GM21381 (cell line): ENCODE measurements at regions not wholly inside any gene's neighbourhood (a gene's known extent, or its start where the extent isn't known, plus 50 kb on each side); places are given as distances from the start of the nearest gene placed in this dataset.

ENCODE experiments used
- ATAC-seq: cut with Tn5 transposase; IDR thresholded peaks from one replicate; pipeline ENCODE4 v1.9.1; 2021; ENCODE audit warnings: mild to moderate bottlenecking, moderate library complexity; ENCODE audit not compliant: unreplicated experiment

DNA sequence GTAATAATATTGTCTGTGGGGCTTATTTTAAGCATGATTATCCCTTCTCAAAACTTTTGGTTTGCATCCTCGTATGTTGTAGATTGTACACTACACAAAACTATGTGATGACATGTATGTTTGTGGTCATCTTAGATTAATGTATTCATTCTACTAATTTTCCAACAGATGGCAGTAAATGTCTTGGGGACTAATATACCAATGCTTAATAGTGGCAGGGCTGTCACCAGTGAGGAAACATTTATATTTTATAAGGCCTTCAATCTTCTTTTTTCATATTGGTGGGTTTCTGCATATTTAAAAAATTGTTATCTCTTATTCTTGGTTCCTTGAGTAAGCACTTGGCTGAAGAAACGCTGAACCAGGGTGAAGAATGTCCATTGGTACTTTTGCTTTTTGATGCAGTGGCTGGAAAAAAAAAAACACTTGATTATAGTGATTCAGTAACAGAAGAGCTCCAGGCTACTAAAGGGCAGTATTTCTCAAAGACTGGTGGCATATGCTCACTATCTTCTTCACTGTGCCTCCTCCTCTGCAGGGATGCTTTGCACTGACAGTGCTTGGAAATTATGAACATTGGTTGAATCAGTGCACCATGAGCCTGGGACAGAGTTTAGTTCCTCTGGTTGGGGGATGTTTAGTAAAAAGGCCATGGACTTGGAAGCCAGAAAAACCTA lies 530.3 kb downstream of the RASEF start:
- ATAC-seq, result no peak

DNA sequence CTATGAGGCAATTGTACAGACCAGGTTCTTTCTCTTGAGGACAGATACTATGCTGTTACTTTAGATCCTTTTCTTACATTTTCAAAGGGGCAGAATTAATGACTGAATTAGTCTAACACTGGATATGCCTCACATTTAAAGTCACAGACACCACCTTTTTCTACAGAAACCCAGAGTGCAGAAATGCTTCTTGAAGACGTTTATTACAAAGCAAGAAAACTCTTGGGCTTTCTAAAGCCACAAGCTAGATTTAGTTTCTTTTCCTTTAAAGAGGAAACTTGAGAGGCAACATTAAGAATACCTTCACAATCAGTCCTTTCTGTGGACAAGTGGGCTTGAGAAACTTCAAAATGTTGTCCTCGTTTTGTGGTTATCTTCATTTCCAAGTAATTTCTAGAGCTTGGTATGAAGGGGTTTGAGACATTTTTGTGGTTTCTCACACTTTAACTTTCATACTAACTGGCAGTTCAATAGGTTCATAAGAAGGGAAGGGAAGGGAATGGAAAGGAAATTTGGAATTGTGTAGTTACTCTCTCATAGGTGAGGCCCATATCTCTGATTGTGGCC lies 527.4 kb downstream of the RASEF start:
- no peak for ATAC-seq

DNA sequence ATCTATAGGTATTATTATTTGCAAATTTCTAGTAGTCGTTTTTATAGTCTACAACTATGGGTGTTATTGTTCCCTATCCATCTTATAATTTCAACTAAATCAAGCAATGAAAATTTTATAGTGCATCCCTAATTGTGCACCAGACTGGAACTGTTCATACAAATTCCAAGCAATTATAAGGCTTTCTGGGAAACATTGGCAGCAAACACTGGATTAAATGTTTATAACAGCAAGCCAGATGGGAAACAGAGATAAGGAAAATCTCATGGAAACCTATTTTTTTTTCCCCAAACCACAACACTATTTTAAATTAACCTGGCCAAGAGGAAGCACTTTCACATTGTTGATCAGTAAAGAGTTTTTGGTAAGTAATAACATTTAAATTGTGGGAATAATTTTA lies 524.3 kb downstream of the RASEF start:
- no peak for ATAC-seq

DNA sequence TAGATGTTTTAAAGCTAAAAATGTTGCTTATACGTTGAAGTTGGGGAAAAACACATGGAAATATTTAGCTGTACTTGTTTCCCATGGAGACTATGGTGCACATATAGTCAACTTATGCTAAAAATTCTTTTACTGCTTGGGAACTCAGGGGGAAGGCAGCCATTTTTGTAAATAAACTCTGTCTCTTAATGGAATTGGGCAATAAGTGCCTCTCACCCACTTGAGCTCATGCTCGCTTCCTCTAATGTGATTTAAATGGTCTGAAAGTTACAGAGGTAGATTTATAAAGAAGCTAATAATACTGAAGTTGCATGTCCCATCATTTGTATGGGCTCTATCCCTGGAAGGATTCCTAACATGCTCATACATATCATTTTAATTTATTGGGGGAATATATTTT lies 523.8 kb downstream of the RASEF start:
- ATAC-seq, result no peak

DNA sequence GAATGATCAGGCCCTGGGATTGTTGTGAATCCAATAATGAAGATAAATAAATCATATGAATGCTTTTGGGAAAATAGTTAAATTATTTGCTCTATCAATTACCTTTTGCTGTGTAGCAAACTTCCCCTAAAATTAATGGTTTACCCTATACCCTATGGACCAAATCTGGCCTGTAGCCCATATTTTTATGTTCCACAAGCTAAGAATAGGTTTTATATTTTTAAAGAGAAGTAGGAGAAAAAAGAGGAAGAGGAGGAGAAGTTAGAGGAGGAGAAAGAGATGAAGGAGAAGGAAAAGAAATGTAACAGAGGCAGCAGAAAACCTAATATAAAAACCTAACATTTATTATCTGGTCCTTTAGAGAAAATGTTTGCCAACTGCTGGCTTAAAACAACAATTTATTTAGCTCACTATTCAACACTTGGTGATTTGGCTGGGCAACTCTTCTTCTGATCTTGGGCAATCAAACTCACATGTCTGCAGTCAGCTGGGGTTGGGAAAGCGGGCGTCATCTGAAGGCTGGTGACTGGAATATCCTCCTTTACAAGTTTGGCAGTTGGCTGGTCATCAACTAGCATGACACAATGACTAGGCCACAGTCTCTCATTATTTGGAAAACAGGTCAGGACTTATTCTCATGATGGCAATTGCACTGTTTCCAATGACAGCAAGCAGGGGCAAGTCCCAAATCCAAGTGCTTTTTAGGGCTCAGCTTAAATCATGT lies 522.9 kb downstream of the RASEF start:
- ATAC-seq, result no peak

DNA sequence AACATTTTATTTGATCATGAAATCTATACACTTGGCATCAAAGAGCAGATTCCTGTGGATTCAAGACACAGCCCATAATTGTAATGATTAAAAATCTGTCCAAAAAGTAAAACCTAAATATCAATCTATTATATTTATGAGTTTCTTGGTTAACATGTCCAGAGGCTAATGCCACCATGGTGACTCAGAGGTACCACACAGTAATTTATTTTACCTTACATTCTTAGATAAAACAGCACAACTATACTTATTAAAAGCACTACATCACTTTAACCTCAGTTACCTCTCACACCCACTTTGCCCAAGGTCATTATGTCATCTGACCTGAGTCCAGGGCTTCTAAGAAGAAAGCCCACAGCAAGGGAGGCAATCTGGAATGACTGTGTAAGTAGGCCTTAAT lies 519.2 kb downstream of the RASEF start:
- no peak for ATAC-seq

DNA sequence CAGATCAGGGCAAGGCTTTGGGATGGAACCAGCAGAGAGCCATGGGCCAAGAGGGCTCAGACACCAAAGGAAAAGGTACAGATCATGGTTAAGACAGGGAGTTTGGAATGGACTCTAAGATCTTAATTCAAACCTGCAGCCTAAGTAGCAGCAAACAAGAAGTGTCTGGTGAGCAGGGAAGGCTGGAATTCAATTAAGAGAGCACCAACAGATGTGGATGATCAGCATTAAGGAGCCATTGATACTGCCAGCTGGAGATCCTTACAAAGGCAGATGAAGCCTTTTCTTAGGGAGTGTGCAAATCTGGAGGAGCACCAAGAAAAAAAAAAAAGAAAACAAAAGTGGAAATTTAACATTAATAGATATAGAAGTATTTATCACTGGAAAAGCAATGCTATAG lies 516.8 kb downstream of the RASEF start:
- ATAC-seq, result no peak

DNA sequence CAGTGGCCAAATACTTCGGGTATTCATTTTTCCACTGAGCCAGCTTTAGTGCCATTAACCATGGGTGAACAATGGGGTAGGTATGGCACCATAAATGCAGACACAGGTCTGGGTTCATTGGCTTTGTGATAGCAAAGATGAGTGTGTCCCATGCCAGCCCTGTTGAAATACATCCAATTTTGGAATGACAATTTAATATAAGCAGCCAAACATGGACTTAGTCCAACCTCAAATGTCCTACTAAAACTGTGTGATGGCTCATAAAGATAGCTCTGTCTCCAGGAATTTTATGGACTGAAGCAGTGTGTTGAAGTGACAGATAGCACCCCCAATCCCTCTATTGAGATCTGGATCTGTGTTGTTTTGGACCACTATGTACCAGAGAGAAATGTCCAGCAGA lies 514.9 kb downstream of the RASEF start:
- no peak for ATAC-seq

DNA sequence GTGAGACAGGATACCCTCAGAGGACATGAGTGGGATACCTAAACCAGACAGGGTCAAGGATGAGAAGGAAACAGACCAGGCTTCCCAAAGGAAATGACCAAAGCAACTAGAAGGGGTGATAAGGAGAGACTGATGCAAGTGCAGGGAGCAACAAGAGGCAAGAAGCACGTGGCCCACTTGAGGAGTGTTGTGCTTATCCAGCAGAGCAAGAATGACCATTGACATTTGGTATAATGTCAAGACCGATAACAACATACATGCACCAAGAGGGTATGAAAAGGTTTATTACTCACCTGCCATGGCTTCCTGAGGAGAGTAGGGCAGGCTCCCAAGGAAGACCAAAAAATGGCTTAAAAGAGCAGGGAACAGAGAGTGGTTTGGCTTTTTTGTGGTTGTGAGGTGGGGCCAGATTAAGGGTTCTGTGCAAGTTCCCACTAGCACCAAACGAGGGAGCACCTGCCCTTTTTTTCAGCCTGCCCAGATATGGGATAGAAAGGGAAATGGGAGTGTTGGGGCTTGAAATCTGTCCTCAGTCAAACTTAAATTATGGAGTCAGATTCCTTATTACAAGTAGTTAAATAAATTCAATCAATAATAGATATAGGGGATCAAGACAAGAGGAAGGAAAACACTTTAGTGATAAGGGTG lies 513.6 kb downstream of the RASEF start:
- no peak for ATAC-seq

DNA sequence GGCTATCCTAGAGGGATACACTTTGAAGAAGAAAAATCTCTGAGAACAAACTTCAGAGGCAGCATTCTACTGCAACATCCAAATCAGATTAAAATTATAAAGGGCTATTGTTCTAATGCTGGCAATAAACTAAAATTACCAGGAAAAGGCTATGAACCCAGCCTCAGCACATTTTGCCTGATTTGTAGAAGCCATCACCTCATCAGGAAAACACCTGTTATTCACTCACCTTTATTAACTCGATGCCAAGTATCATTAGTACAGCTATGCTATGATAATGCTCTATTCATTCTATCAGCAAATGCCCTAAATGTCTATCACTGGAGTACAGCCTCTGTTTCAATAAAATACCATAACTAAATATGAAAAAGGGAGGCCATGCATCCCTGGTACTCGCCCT lies 510.2 kb downstream of the RASEF start:
- ATAC-seq, result no peak

DNA sequence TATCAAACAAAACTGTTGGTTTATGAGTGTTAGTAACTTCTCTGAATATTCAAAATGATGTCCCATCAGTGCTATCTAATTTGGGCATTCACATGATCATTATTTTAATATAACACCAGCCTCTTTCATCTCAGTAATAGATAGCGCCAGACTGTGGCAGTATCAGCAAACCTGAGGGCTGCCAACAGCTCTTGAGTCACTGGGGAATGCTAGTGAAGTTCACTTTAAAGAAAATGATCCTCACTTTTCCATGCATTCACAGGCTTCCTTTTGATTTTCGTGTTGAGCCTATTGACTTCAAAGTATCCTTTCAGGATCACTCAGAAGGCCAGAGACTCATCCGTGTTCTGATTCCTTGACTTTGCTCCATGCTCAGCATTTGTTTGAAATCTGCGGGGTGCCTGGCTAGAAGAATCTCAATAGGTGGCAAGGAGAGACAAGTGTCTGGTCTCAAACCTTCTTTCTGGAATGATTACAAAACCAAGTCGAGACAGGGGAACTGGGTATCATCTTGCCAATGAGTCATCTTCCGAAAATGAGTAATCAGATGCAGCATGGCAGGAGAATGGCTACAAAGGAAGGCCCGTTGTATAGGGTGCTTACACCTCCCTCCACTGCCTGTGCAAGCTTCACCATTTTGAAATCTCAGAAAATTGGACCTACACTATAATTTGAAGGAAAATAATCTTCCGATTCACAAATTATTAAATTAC lies 509.1 kb downstream of the RASEF start:
- no peak for ATAC-seq

DNA sequence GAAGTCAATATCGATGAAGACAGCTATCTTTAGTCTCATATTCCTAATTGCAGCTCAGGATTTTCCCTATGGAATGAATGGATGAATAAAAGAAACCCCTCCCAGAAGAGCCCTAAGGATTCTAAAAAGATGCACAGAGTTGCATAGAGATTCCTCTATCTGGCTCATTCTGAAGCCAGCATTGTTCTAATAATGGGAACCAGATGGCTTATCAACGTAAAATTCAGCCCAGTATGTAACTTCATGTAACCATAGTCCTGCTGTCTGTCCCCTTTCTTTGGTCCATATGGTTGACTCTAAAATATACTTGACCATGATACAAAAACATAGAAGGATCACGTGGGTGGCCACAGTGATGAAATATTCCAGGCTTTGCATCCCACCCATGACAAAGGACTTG lies 508.6 kb downstream of the RASEF start:
- ATAC-seq, result no peak

DNA sequence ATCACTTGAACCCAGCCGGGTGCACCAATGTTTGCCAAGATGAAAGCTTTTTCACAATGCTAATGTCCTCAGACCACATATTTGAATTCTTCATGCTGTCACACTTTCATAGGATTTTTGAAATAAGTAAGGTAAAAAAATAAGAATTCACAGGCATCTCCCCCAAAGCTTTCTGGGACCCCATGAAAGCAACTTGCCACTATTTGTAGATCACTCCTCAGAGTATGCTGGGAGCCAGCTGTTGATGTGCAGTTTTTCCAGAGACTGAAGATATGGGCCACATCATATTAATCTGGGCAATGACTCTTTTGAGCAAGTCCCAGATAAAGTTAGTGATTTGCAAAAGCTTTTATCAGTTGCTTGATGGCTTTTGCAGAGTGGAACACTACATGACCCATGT lies 507.9 kb downstream of the RASEF start:
- ATAC-seq, result no peak

DNA sequence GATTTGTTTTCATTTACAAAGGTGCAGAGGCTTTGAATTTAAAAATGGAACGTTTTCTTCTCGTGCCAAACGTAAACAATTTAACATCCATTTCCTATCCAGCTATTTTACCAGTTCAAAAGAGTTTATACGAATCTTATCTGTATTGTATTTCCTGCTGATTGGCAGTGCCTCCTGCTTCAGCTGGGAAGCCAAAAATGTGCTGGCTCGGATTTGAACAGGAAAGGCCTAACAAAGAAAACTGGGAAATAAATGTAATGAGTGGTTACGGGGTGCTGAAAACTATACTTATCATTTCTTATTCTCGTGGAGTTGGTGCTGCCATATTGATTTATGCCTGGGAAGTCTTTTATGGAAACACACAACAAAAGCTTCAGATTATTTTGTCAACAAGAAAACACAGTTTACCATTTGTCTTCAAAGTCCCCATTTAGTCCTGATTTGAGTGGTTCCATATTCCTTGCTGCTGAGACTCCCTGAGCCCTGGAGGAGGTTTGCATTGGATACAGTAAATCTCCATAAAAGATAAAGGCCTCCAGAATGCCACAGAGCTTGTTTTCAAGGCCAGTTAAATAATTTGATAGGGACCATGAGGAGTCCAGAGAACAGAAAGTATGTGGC lies 507.4 kb downstream of the RASEF start:
- ATAC-seq, result no peak

DNA sequence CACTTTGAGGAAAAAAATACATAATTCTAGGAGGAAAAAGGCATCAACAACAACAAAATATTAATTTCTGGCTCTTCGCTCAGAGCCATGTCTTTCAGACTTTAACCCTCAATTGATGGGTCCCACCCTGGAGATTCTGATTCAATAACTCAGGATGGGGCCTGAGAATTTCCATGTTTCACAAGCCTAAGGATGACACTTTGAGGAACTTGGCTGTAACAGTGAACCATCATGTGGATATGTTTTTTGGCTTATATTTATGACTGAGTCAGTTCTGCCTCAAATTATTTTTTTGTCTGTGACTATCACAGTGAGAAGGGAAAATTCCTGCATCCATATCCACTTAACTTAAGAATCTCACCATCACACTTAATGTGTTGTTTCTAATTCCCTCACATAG lies 504.6 kb downstream of the RASEF start:
- ATAC-seq, result no peak

DNA sequence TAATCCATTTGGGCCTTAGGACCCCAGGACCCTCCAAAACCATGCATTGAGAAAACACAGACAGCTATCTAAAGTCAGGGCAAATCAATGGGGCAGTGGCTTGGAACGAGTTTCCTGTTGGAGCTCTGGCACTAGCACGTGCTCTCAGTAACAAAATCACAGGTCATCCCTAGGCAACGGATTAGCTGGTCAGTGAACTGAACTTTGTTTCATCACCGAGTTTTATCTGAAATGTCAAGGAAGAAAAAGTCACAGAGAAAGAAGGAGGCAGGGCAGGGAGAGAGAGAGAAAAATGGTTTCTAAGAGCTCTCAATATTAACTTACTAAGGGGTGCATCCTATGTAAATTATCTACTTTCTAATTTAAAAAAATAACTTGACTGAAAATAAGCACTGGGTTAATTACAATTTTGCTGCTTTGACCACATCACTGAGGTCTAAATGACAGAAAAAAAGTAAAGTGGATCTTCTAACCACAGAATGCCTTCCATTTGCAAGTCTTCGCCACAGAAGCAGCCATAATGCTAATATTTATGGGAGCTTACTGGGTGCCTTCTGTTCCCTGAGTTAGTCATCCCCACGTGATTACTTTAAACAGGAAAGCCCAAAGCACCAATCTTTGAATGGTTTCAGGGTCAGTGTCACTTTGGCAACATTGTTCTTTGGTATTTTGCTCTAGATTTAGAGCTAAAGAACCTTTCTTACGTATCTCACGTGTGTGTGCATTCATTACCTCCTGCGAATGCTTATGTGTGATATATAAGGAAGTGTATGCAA lies 503.9 kb downstream of the RASEF start:
- no peak for ATAC-seq

DNA sequence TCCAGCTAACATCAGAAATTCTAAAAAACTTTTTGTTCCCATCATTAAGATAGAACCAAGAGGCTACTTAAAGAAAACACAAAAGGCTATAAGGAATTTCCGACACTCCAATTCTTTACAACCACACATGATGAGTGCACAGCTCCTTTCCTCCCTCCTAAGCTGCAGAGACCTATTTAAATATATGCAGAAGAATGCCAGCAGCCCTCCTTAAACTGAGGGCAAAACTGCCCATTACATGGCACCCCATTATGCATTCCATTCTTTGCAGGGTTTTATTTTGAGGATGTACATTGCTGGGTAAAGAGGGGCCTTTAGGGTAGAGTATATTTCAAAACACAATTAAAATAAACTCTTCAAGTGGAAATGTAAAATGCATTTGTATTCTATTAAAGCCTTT lies 502.9 kb downstream of the RASEF start:
- ATAC-seq, result no peak

DNA sequence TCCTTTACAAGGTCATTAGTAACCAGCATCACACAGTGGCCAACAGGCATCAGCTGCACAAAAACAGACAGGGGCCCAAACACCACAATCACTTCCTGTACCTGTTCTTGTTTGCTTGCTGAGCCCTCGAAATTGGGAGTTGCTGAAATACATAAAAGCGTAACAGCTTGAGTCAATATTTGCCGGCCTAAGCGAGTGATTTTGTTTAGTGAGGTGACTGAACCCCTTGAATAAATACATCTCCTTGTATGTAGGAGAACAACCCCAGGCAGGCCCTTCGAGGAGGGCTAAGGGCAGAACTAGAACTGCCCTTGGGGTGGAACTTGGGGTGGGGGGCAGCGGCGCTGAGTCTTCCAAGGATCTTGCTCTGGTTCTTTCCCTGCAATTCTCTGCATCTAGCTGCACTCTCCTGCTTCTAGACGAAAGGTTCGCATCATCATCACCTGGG lies 502.5 kb downstream of the RASEF start:
- no peak for ATAC-seq

DNA sequence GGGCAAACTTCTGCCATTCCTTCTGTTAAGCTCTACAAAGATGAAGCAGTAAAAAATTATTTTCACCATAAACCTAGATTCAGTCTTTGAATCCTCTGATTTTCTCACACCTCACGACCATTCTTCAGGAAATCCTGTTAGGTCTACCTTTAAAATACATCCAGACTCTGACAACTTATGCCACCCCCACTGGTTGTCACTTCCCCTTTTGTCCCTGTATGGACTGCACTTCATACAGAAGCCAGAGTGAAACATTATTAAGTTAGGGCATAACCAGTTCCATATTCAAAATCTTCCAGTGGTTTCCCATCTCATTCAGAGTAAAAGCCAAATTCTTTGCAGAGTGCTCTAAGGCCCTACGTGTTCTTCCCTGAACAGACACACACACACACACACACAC lies 499.8 kb downstream of the RASEF start:
- no peak for ATAC-seq

DNA sequence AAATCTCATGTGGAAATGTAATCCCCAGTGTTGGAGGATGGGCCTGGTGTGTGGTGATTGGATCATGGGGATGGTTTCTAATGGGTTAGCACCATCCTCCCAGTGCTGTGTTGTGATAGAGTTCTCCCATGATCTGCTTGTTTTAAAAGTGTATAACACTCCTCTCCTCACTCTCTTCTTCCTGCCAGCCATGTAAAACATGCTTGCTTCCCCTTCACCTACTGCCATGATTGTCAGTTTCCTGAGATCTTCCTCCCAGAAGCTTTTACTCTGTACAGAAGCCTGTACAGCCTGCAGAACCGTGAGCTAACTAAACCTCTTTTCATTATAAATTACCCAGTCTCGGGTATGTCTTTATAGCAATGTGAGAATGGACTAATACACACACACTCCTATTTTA lies 499.1 kb downstream of the RASEF start:
- no peak for ATAC-seq
